Left lung (tissue), 4 donors: ENCODE measurements at regions not wholly inside any gene's neighbourhood (a gene's known extent, or its start where the extent isn't known, plus 50 kb on each side); places are given as distances from the start of the nearest gene placed in this dataset.

Experiments used
- ATAC-seq: fragments of 200-7000 bp; cut with Tn5 transposase; one replicate; pipeline ENCODE4 v1.9.1; 2020; ENCODE audit warnings: moderate library complexity
- DNase-seq, 4 donors: peaks; one replicate each; pipeline ENCODE4 v3.0.0-alpha.2; 2013 to 2020
- H3K27ac ChIP-seq, 2 donors: fragments of 200-600 bp; sonication (generic) in 1 of 2; one replicate each; pipeline versions ENCODE4 v1.5.0 to v1.8.0; 2020 to 2021
- H3K27me3 ChIP-seq, 2 donors: fragments of 200-600 bp; sonication (generic) in 1 of 2; one replicate each; pipeline versions ENCODE4 v1.5.0 to v1.8.0; 2020 to 2021
- H3K36me3 ChIP-seq, 2 donors: fragments of 200-600 bp; sonication (generic) in 1 of 2; one replicate each; pipeline versions ENCODE4 v1.5.0 to v1.8.0; 2020 to 2021
- H3K4me1 ChIP-seq, 2 donors: fragments of 200-600 bp; one replicate each; pipeline ENCODE4 v1.8.0; 2021
- H3K4me3 ChIP-seq, 2 donors: fragments of 200-600 bp; sonication (generic) in 1 of 2; one replicate each; pipeline versions ENCODE4 v1.5.0 to v1.8.0; 2020 to 2021; ENCODE audit warnings: mild to moderate bottlenecking in 1 of 2
- H3K9me3 ChIP-seq, 2 donors: fragments of 200-600 bp; sonication (generic) in 1 of 2; one replicate each; pipeline versions ENCODE4 v1.5.0 to v1.8.0; 2020 to 2021
- intact Hi-C, 2 donors: fragments of 100-400 bp; cut with DNase I; formaldehyde crosslinking; loops; one replicate each; pipeline versions ENCODE4 v1.11.2 to v1.14.2; 2022
- TF ChIP-seq, protein P1 (sequence below), 2 donors: fragments of 200-600 bp; sonication (generic) in 1 of 2; IDR thresholded peaks; one replicate each; pipeline versions ENCODE4 v1.5.0 to v1.8.0; 2021; ENCODE audit warnings: antibody characterized with exemption in 2 of 2
- donor health status: DM: no; HTN: yes; CAD: no.
- donor health status: DM: no; HTN: no; CAD: no.

DNA sequence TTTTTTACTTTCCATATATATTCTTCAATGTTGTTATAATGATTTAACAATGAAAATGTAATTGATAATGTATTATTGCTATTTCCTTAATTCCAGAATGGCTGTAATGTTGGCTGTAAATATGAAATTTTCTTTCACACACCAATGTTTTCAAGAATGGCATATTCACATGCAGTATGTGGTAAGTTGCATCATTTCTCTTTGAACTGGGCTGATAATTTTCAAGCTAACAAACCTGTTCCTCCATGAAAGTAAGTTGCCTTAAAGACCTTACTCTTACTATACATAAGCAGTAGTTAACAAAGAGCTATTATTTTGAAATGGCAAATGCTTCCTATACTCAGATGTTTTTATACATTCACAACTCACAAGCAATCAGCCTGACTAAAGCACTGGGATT is 154.5 kb downstream of the TMEM168 start:
- Histone ChIP-seq H3K36me3 (no peaks in the 10 kb centered on the region), H3K9me3 (no peaks in the 10 kb centered on the region), H3K27ac (no peak overlapping the region), H3K4me1 (no peaks in the 10 kb centered on the region), H3K4me3 (no peak overlapping the region), H3K27me3 (no peaks in the 10 kb centered on the region)
- DNase-seq: no peak
- ATAC-seq: no peak
- intact Hi-C loops: no loop called here
- TF ChIP-seq, protein P1, sequence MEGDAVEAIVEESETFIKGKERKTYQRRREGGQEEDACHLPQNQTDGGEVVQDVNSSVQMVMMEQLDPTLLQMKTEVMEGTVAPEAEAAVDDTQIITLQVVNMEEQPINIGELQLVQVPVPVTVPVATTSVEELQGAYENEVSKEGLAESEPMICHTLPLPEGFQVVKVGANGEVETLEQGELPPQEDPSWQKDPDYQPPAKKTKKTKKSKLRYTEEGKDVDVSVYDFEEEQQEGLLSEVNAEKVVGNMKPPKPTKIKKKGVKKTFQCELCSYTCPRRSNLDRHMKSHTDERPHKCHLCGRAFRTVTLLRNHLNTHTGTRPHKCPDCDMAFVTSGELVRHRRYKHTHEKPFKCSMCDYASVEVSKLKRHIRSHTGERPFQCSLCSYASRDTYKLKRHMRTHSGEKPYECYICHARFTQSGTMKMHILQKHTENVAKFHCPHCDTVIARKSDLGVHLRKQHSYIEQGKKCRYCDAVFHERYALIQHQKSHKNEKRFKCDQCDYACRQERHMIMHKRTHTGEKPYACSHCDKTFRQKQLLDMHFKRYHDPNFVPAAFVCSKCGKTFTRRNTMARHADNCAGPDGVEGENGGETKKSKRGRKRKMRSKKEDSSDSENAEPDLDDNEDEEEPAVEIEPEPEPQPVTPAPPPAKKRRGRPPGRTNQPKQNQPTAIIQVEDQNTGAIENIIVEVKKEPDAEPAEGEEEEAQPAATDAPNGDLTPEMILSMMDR (IDR thresholded peaks at IDR 0.05): no peak

DNA sequence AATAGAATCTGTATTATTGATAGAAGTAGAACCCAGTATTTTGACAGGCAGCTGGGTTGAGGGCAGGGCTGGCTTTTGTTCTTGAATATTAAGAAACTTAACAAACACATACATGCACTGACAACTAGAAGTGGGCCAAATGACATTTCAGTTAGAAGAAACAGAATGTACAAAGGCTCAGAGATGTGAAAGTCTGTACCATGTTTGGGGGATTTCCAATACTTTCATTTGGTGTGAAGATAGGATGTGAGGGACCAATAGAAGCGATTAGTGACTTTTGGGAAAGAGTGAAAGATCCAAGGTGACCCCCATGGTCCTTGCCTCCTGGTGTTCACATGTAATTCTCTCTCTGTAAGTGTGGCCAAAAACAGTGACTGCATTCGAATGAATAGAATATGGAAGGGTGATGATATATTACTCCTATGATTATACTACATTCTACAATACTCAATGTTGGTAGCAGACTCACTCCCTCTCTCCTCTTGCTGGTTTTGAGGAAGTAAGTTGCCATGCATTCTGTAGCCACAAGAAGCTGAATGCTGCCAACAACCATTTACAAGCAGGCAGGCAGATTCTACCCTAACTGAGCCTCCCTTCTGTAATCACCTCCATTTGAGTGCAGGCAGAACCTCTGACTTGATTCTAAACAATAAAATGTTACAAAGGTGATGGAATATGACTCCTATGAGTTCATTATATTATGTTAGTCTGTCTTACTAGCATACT is 151.4 kb downstream of the TMEM168 start:
- Histone ChIP-seq H3K27ac (no peak overlapping the region), H3K36me3 (no peaks in the 10 kb centered on the region), H3K4me3 (no peak overlapping the region), H3K9me3 (peaks cover 0 to 12% of the 10 kb centered on the region in 2 donors), H3K27me3 (no peaks in the 10 kb centered on the region), H3K4me1 (no peaks in the 10 kb centered on the region)
- intact Hi-C loops: no loop called here
- TF ChIP-seq, protein P1 (IDR thresholded peaks at IDR 0.05): no peak
- no peak for DNase-seq
- ATAC-seq: no peak

DNA sequence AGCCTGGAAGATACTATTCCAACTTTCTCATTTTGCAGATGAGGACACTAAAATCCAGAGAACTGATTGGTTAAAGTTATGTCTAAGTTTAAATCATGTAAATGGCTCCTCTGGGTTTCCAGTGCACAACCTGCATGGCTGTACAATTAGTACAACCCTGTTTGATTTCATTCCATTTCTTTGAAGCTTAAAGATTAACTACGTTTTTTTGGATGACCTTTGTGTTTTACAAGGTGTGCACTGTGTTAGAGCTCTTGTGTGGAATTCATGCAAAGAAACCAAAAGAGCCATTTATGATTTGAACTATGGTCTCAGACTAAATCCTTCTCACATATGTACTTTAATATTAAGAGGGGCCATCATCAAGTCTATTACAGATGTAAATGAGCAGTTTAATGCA is 149.5 kb downstream of the TMEM168 start:
- Histone ChIP-seq H3K9me3 (peaks cover 0 to 19% of the 10 kb centered on the region in 2 donors), H3K27me3 (no peaks in the 10 kb centered on the region), H3K36me3 (no peaks in the 10 kb centered on the region), H3K4me1 (no peaks in the 10 kb centered on the region), H3K4me3 (no peak overlapping the region), H3K27ac (no peak overlapping the region)
- DNase-seq: no peak
- TF ChIP-seq, protein P1 (IDR thresholded peaks at IDR 0.05): no peak
- intact Hi-C loops: no loop called here
- ATAC-seq: no peak

DNA sequence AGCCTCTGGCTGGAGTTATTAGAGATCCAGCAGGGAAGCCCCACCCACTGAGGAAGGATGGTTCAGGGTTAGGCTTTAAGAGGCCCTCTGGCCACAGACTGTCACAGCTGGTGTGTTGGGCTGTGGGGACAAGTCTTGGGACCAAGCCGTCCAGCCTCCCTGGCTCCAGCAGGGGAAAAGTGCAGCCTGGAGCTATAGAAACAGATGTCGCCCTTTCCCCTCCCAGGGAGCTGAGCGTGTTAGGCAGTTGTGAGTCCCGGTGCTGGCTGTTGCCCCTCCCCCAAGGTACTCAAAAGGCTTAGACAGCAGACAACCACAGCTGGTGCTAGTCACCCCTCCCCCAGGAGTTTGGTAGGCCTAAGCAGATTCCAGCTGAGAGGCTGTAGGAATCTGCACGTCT is 143.4 kb downstream of the TMEM168 start:
- H3K27ac ChIP-seq: no peak overlapping the region
- H3K27me3 ChIP-seq: no peaks in the 10 kb centered on the region
- H3K36me3 ChIP-seq: no peaks in the 10 kb centered on the region
- intact Hi-C loops: no loop called here
- no peak overlapping the region for H3K4me3 ChIP-seq
- TF ChIP-seq, protein P1 (IDR thresholded peaks at IDR 0.05): no peak
- peaks cover 0 to 65% of the 10 kb centered on the region in 2 donors for H3K9me3 ChIP-seq
- no peaks in the 10 kb centered on the region for H3K4me1 ChIP-seq
- ATAC-seq: no peak
- peak in 1 of 4 donors; percentile 30 for DNase-seq

DNA sequence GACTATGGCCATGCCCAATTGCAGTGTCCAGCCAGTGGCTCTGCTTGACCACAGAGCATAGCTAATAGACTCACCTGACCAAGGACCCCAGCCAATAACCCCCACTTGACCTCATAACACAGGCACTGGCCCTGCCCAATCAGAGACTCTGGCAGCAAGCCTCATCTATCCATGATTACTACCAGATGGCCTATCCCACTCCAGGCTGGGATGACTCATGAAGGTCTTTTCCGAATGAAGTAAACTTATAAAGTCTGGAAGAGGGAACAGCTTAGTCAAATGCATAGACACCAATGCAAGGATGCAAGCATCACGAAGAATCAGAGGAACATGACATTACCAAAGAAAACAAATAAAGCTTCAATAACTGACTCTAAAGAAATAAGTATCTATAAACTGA is 141.4 kb downstream of the TMEM168 start:
- Histone ChIP-seq H3K27me3 (no peaks in the 10 kb centered on the region), H3K36me3 (no peaks in the 10 kb centered on the region), H3K27ac (no peak overlapping the region), H3K4me1 (no peaks in the 10 kb centered on the region), H3K9me3 (peaks cover 0 to 60% of the 10 kb centered on the region in 2 donors), H3K4me3 (no peak overlapping the region)
- no peak for ATAC-seq
- DNase-seq: no peak
- intact Hi-C loops: no loop called here
- TF ChIP-seq, protein P1 (IDR thresholded peaks at IDR 0.05): no peak
